ENCODE measurements at regions not wholly inside any gene's neighbourhood (a gene's known extent, or its start where the extent isn't known, plus 50 kb on each side); places are given as distances from the start of the nearest gene placed in this dataset.

- peaks cover 76% of the 10 kb centered on the region for H3K9me3 ChIP-seq (ENCODE audit: control insufficient read depth, insufficient read depth, low read length)
- no peak overlapping the region for H4K5ac ChIP-seq (ENCODE audit: low read depth, low read length)
- in situ Hi-C loops (cut with MboI; ENCODE audit: low sequenced_read_pairs) (no loop called here), intact Hi-C loops (cut with micrococcal nuclease) (no loop called here), dilution Hi-C loops (cut with HindIII; ENCODE audit: low sequenced_read_pairs, unreplicated experiment) (no loop called here)
- H2AK9ac ChIP-seq (replicated peaks; ENCODE audit: low read depth, low read length, poor library complexity): no peak overlapping the region
- TF ChIP-seq MAFK (IDR thresholded peaks at IDR 0.05; ENCODE audit: low read depth, low read length): no peak
- TF ChIP-seq POLR2A (IDR thresholded peaks at IDR 0.05; ENCODE audit: low read depth, low read length): no peak
- TF ChIP-seq CEBPB (IDR thresholded peaks at IDR 0.05; ENCODE audit: low read depth, low read length): no peak
- no peak for TF ChIP-seq MAZ (IDR thresholded peaks at IDR 0.05; ENCODE audit: borderline replicate concordance, low read depth, low read length)
- no peaks in the 10 kb centered on the region for H3K4me1 ChIP-seq (ENCODE audit: control insufficient read depth, insufficient read depth, low read length)
- H2BK120ac ChIP-seq (ENCODE audit: low read depth, low read length): no peak overlapping the region
- H4K91ac ChIP-seq (ENCODE audit: insufficient read depth, low read depth, low read length): no peak overlapping the region
- ChIA-PET POLR2A (ENCODE audit: unreplicated experiment) (no interaction called here), CTCF (no interaction called here)
- no peak overlapping the region for H4K8ac ChIP-seq (ENCODE audit: low read depth in 2 of 2, low read length in 2 of 2)
- H2AK5ac ChIP-seq (ENCODE audit: low read depth, low read length): no peak overlapping the region
- no peak overlapping the region for H3K4ac ChIP-seq (ENCODE audit: low read depth, low read length)
- no peak overlapping the region for H3K23ac ChIP-seq (ENCODE audit: low read depth, low read length)
- H2BK5ac ChIP-seq (ENCODE audit: low read depth, low read length, poor library complexity, severe bottlenecking): no peak overlapping the region
- H3K4me3 ChIP-seq (ENCODE audit: insufficient read depth, low read depth, low read length): no peak overlapping the region
- no peak for DNase-seq
- H3K27ac ChIP-seq (ENCODE audit: insufficient read depth, low read length): no peak overlapping the region
- no peak overlapping the region for H3K14ac ChIP-seq (replicated peaks; ENCODE audit: low read depth, low read length)
- 50% methylated on average over 2 of the region's 7 CpGs; no CpG with 5 or more reads in 1 of the 2 experiments for WGBS, 2 experiments (ENCODE audit: extremely low coverage in 2 of 2, insufficient read length in 1 of 2)
- no peaks in the 10 kb centered on the region for H3K9me1 ChIP-seq (ENCODE audit: insufficient read depth, low read length)
- BruUV-seq (replicated peaks): no TSS peak
- no peak for ATAC-seq (ENCODE audit: low read depth)
- no peak overlapping the region for H3K4me2 ChIP-seq (ENCODE audit: low read depth, low read length)
- no peaks in the 10 kb centered on the region for H3K36me3 ChIP-seq (ENCODE audit: control insufficient read depth, insufficient read depth, low read length)
- no peaks in the 10 kb centered on the region for H3K79me1 ChIP-seq (ENCODE audit: low read depth in 1 of 2, low read length in 2 of 2)
- no peak overlapping the region for H2BK20ac ChIP-seq (ENCODE audit: low read depth, low read length)
- H2AFZ ChIP-seq (replicated peaks; ENCODE audit: low read length, poor library complexity): no peak overlapping the region
- no peak overlapping the region for H2BK15ac ChIP-seq (ENCODE audit: low read depth, low read length)
- H4K20me1 ChIP-seq (ENCODE audit: insufficient read depth, low read length): no peaks in the 10 kb centered on the region
- no peak overlapping the region for H3K9ac ChIP-seq (ENCODE audit: low read depth, low read length)
- H3K56ac ChIP-seq (ENCODE audit: extremely low read depth, insufficient read depth, low read length): no peak overlapping the region
- H3K18ac ChIP-seq (ENCODE audit: low read depth, low read length): no peak overlapping the region
- H3K27me3 ChIP-seq (ENCODE audit: control insufficient read depth, insufficient read depth, low read length): no peaks in the 10 kb centered on the region
Observed at GRCh38 chr22:48143856-48144255, 1381.4 kb downstream of the TBC1D22A start.

Data from IMR-90 (cell line).